ENCODE measurements at regions not wholly inside any gene's neighbourhood (a gene's known extent, or its start where the extent isn't known, plus 50 kb on each side); places are given as distances from the start of the nearest gene placed in this dataset.

DNA sequence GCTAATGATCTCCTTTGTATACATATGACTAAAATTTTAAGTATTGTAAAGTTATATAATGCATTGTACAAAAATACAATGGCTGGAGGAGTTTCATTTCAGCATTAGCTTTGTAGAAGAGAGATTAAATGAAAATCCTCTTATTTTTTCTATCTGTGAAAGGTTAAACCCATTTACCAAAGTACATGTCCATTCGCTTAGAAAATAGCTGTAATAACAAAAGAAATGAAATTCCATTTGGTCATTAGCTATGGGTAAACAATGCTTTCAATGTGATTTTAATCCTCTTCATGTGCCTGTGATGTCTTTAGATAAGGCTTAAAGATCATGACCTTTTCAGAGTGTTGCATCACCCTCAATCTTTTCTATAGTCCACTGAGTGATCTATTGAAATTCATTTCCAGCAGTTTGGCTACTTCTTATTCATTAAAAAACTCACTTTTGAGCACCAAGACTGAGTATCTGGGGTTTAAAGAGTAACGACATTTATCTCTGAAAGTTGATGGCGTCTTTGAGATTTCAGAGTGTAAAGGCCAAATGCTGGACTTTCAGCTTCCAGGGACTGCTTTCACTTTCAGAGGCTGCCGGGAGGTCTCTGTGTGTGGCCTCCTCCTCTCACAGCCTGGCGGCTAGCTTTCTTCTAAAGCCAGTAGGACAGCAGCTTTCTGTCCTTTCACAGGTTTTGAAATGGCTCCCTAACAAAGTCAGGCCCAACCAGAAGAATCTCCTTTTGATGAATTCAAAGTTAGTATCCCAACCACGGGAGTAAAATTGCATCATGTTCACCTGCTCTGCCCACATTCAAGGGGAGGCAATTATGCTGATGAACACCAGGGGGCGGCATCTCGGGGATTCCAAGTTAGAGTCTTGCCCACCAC, 701.4 kb upstream of the COBL start:
- ChIA-PET CTCF (interaction anchor here (0.6 to 0.9 kb wide), 3 partner anchors 8 to 292 kb away, joined by 3 read pairs; no protein-coding TSS in a partner anchor), POLR2A (no interaction called here)
- TF ChIP-seq SP1 (IDR thresholded peaks at IDR 0.05) (no peak), HDGF (IDR thresholded peaks at IDR 0.05; ENCODE audit: borderline replicate concordance) (no peak), ELF4 (IDR thresholded peaks at IDR 0.05) (no peak)
- DNase-seq (ENCODE audit: extremely low spot score): peak; percentile 31

DNA sequence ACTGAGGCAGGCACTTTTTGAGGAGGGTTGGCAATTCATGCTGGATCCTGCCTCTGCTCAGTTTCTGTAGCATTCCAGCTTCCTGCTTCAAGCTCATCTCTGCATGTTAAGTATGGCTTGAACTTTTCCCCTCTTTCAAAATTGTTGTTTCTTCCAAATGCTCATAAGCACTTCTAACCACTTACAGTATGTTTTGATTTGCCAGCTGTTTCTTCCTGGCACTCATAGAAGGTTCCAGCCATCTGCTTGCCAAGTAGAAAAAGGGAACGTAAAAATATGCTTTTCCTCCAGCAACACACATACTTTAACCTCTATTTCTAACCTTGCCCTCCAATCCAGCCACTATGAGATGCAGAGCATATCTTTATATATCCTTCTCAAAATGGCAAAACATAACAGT, 692.6 kb upstream of the COBL start:
- POLR2A ChIA-PET: no interaction called here
- CTCF ChIA-PET: interaction anchor here (1.0 kb wide), 1 partner anchor 10 kb away, joined by 3 read pairs; no protein-coding TSS in a partner anchor

DNA sequence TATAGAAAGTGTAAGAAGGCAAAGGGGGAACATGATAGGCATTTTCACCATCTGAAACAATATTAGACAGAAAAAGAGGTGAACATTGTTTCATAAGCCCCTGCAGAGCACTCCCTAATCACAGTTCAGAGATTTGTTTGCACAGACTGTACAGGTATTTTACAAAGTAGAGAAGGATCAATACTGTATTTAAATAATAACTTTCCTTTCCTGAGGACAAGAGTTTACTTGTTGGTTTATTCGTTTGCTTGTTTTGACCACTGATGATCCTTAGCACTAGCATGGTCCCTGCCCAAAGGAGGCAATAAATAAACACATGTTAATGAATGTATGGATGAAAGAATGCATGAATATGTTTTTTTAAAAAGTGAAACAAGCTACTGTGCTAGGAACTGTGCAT, 690.1 kb upstream of the COBL start:
- ChIA-PET POLR2A (no interaction called here), CTCF (no interaction called here)
- DNase-seq (ENCODE audit: extremely low spot score): no peak
- TF ChIP-seq LEF1 (IDR thresholded peaks at IDR 0.05; ENCODE audit: borderline replicate concordance): no peak
- no peak for TF ChIP-seq ELF4 (IDR thresholded peaks at IDR 0.05)

More for the DNA sequence above, 692.6 kb upstream of the COBL start:
- TF ChIP-seq ZNF384 (IDR thresholded peaks at IDR 0.05): no peak
- no peak for TF ChIP-seq TARDBP (IDR thresholded peaks at IDR 0.05)
- no peak for TF ChIP-seq SP1 (IDR thresholded peaks at IDR 0.05)
- no peak for TF ChIP-seq ARNT (IDR thresholded peaks at IDR 0.05)
- no peak for TF ChIP-seq NFRKB (IDR thresholded peaks at IDR 0.05)
- TF ChIP-seq FOXM1 (IDR thresholded peaks at IDR 0.05; ENCODE audit: borderline replicate concordance): no peak
- TF ChIP-seq ELF4 (IDR thresholded peaks at IDR 0.05): no peak
- no peak for DNase-seq (ENCODE audit: extremely low spot score)

DNA sequence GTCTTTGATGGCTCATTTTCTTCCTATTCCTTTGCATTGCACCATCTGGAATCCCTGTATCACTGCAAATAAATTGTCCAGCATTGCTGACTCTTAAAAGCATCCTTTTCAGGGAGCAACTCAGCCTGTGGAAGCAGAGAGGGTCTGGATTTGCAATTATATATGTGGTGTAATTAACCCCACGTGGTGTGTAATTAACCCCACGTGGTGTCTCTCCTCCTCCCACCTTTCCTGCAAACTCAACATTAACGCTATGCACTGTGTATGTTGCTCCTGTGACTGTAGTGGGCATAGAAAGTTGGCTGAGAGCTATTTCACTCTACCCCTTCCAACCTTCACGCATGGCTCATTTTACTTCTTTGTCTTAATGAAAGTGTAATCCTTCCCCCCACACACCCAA, 689.0 kb upstream of the COBL start:
- DNase-seq (ENCODE audit: extremely low spot score): no peak
- ChIA-PET CTCF (no interaction called here), POLR2A (no interaction called here)
- TF ChIP-seq, protein P1, sequence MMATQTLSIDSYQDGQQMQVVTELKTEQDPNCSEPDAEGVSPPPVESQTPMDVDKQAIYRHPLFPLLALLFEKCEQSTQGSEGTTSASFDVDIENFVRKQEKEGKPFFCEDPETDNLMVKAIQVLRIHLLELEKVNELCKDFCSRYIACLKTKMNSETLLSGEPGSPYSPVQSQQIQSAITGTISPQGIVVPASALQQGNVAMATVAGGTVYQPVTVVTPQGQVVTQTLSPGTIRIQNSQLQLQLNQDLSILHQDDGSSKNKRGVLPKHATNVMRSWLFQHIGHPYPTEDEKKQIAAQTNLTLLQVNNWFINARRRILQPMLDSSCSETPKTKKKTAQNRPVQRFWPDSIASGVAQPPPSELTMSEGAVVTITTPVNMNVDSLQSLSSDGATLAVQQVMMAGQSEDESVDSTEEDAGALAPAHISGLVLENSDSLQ (IDR thresholded peaks at IDR 0.05): no peak
- TF ChIP-seq FOXA1 (IDR thresholded peaks at IDR 0.05): no peak
- no peak for TF ChIP-seq FOXM1 (IDR thresholded peaks at IDR 0.05; ENCODE audit: borderline replicate concordance)
- TF ChIP-seq FOXK2 (IDR thresholded peaks at IDR 0.05): no peak
- TF ChIP-seq ELF4 (IDR thresholded peaks at IDR 0.05): no peak
- no peak for TF ChIP-seq TARDBP (IDR thresholded peaks at IDR 0.05)
- TF ChIP-seq ARNT (IDR thresholded peaks at IDR 0.05): no peak
- TF ChIP-seq L3MBTL2 (conservative IDR thresholded peaks at IDR 0.05): no peak
- TF ChIP-seq NFRKB (IDR thresholded peaks at IDR 0.05): no peak

DNA sequence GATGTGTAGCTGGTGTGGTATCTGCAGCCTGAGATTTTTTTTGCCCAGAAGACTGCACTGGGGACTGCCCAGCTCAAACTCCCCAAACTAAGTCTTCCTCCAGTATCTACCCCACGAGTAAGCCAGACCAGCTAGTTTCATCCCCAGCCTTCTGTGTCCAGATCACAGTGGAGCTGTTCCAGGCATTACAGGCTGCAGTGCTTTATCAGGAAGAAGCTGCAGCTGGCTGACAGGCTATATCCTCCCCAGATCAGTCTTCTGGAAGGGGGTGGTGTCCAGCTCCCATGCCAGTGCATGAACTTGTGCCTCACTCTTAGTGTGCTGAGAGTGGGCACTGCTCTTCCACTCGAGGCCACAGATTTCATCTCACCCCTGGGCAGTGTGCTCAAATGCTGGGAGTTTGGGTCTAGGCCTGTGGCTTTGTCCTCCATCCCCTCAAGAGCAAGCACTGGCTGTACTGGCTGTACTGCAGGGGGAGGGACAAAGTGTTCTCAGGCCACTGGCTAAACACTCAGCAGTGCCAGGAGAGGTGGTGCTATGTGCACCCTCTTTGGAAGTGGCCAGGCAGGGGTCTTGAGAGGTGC, 679.1 kb upstream of the COBL start:
- no peak for TF ChIP-seq NFRKB (IDR thresholded peaks at IDR 0.05)
- TF ChIP-seq SP1 (IDR thresholded peaks at IDR 0.05): no peak
- no peak for TF ChIP-seq FOXA1 (IDR thresholded peaks at IDR 0.05)
- TF ChIP-seq TARDBP (IDR thresholded peaks at IDR 0.05): no peak
- TF ChIP-seq L3MBTL2 (conservative IDR thresholded peaks at IDR 0.05): no peak
- no peak for TF ChIP-seq SUZ12 (IDR thresholded peaks at IDR 0.05)
- TF ChIP-seq BHLHE40 (IDR thresholded peaks at IDR 0.05; ENCODE audit: borderline replicate concordance): no peak
- no peak for TF ChIP-seq CTBP1 (IDR thresholded peaks at IDR 0.05; ENCODE audit: borderline replicate concordance)
- TF ChIP-seq ZNF384 (IDR thresholded peaks at IDR 0.05): no peak
- TF ChIP-seq FOXK2 (IDR thresholded peaks at IDR 0.05): no peak
- TF ChIP-seq HDGF (IDR thresholded peaks at IDR 0.05; ENCODE audit: borderline replicate concordance): no peak
- TF ChIP-seq FOXM1 (IDR thresholded peaks at IDR 0.05; ENCODE audit: borderline replicate concordance): no peak
- DNase-seq (ENCODE audit: extremely low spot score): no peak
- ChIA-PET POLR2A (no interaction called here), CTCF (no interaction called here)

DNA sequence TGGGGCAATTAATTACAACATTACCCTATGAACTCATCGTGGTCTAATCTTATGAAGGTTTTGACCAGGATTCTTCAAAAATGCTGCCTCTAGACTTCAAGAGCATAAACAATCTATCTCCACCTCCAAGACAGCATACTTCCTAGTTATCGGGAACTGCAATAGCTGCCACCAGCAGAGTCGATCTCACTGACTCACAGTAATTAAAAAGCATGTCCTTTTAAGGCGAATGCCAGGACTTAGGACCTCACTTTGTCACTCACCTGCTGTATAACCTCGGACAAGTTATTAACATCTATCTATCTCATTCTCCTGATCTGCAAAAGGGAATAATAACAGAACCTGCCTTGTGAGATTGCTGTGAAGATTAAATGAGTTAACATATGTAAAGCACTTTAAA, 666.0 kb upstream of the COBL start:
- TF ChIP-seq ARNT (IDR thresholded peaks at IDR 0.05): no peak
- no peak for TF ChIP-seq BHLHE40 (IDR thresholded peaks at IDR 0.05; ENCODE audit: borderline replicate concordance)
- no peak for TF ChIP-seq FOXM1 (IDR thresholded peaks at IDR 0.05; ENCODE audit: borderline replicate concordance)
- TF ChIP-seq, protein P1 (IDR thresholded peaks at IDR 0.05): no peak
- no peak for TF ChIP-seq ZNF384 (IDR thresholded peaks at IDR 0.05)
- no peak for TF ChIP-seq FOXA1 (IDR thresholded peaks at IDR 0.05)
- no peak for TF ChIP-seq NFRKB (IDR thresholded peaks at IDR 0.05)
- no peak for TF ChIP-seq L3MBTL2 (conservative IDR thresholded peaks at IDR 0.05)
- no peak for TF ChIP-seq ELF4 (IDR thresholded peaks at IDR 0.05)
- no peak for TF ChIP-seq HDGF (IDR thresholded peaks at IDR 0.05; ENCODE audit: borderline replicate concordance)
- no peak for TF ChIP-seq CTBP1 (IDR thresholded peaks at IDR 0.05; ENCODE audit: borderline replicate concordance)
- no peak for TF ChIP-seq SP1 (IDR thresholded peaks at IDR 0.05)
- TF ChIP-seq LEF1 (IDR thresholded peaks at IDR 0.05; ENCODE audit: borderline replicate concordance): no peak
- no peak for TF ChIP-seq SUZ12 (IDR thresholded peaks at IDR 0.05)
- TF ChIP-seq FOXK2 (IDR thresholded peaks at IDR 0.05): no peak
- TF ChIP-seq TARDBP (IDR thresholded peaks at IDR 0.05): no peak
- POLR2A ChIA-PET: no interaction called here
- CTCF ChIA-PET: no interaction called here
- no peak for DNase-seq (ENCODE audit: extremely low spot score)

DNA sequence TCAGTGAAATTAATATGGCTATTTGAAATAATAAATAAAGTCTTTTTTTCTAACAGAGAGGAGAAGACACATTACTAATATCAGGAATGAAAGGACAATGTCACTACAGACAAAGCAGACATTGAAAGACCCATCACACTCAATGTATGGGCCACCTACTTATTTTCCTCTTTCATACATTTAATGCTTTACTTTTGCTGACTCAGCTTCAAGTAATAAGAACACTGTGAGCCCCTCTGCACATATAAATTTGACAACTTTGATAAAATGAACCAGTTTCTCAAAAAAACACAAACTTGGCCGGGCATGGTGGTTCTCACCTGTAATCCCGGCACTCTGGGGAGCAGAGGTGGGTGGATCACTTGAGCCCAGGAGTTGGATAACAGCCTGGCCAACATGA, 664.2 kb upstream of the COBL start:
- TF ChIP-seq L3MBTL2 (conservative IDR thresholded peaks at IDR 0.05) (no peak), FOXA1 (IDR thresholded peaks at IDR 0.05) (no peak), CTBP1 (IDR thresholded peaks at IDR 0.05; ENCODE audit: borderline replicate concordance) (no peak), LEF1 (IDR thresholded peaks at IDR 0.05; ENCODE audit: borderline replicate concordance) (no peak), TARDBP (IDR thresholded peaks at IDR 0.05) (no peak), SP1 (IDR thresholded peaks at IDR 0.05) (no peak), ELF4 (IDR thresholded peaks at IDR 0.05) (no peak), ZNF384 (IDR thresholded peaks at IDR 0.05) (no peak), NFRKB (IDR thresholded peaks at IDR 0.05) (no peak), FOXK2 (IDR thresholded peaks at IDR 0.05) (no peak), ARNT (IDR thresholded peaks at IDR 0.05) (no peak), BHLHE40 (IDR thresholded peaks at IDR 0.05; ENCODE audit: borderline replicate concordance) (no peak), SUZ12 (IDR thresholded peaks at IDR 0.05) (no peak), FOXM1 (IDR thresholded peaks at IDR 0.05; ENCODE audit: borderline replicate concordance) (no peak), HDGF (IDR thresholded peaks at IDR 0.05; ENCODE audit: borderline replicate concordance) (no peak)
- TF ChIP-seq, protein P1 (IDR thresholded peaks at IDR 0.05): no peak
- CTCF ChIA-PET: no interaction called here
- POLR2A ChIA-PET: no interaction called here
- DNase-seq (ENCODE audit: extremely low spot score): no peak

All from HEK293T (cell line).